Neural cell (in vitro differentiated cells): ENCODE measurements at regions not wholly inside any gene's neighbourhood (a gene's known extent, or its start where the extent isn't known, plus 50 kb on each side); places are given as distances from the start of the nearest gene placed in this dataset.

Source experiments
- H2AFZ ChIP-seq: fragments of 200-600, 300-800 bp; sonication (generic), shearing (Covaris generic); 2 replicates; pipeline ENCODE4 v1.6.0; 2014; ENCODE audit warnings: low read depth, mild to moderate bottlenecking, antibody characterized with exemption, low read length, moderate library complexity
- H3F3A ChIP-seq: fragments of 200-600 bp; shearing (Covaris generic); 2 replicates; pipeline ENCODE4 v1.6.1; 2016; ENCODE audit warnings: mild to moderate bottlenecking, moderate library complexity, mixed read lengths, antibody characterized with exemption, low read length; ENCODE audit not compliant: insufficient read depth, poor library complexity, severe bottlenecking
- H3K27ac ChIP-seq: fragments of 200-600, 300-800 bp; sonication (generic), shearing (Covaris generic); 2 replicates; pipeline ENCODE4 v1.5.1; 2014; ENCODE audit warnings: mild to moderate bottlenecking, low read length, moderate library complexity
- H3K27me3 ChIP-seq: fragments of 300-800, 200-600 bp; sonication (generic), shearing (Covaris generic); 2 replicates; pipeline ENCODE4 v1.6.0; 2014; ENCODE audit warnings: mild to moderate bottlenecking, low read depth, low read length, moderate library complexity; ENCODE audit not compliant: insufficient read depth
- H3K36me3 ChIP-seq: fragments of 300-800, 200-600 bp; sonication (generic), shearing (Covaris generic); 2 replicates; pipeline ENCODE4 v1.5.1; 2014; ENCODE audit warnings: mild to moderate bottlenecking, antibody characterized with exemption, low read length, moderate library complexity; ENCODE audit not compliant: insufficient read depth
- H3K4me2 ChIP-seq: fragments of 300-800, 200-600 bp; sonication (generic), shearing (Covaris generic); 2 replicates; pipeline ENCODE4 v1.6.0; 2014; ENCODE audit warnings: mild to moderate bottlenecking, low read length
- H3K4me3 ChIP-seq: fragments of 300-800, 200-600 bp; sonication (generic), shearing (Covaris generic); 2 replicates; pipeline ENCODE4 v1.5.1; 2014; ENCODE audit warnings: mild to moderate bottlenecking, low read length, moderate library complexity
- H3K79me2 ChIP-seq: fragments of 200-600 bp; shearing (Covaris generic); replicated peaks from 2 replicates; pipeline ENCODE4 v1.6.0; 2014; ENCODE audit warnings: mild to moderate bottlenecking, low read length, moderate library complexity; ENCODE audit not compliant: insufficient read depth
- H3K9ac ChIP-seq: fragments of 300-800, 200-600 bp; sonication (generic), shearing (Covaris generic); 2 replicates; pipeline ENCODE4 v1.6.1; 2016; ENCODE audit warnings: mild to moderate bottlenecking, low read length, mixed read lengths
- H3K9me2 ChIP-seq: fragments of 200-600 bp; shearing (Covaris generic); 2 replicates; pipeline ENCODE4 v1.6.1; 2016; ENCODE audit warnings: mild to moderate bottlenecking, low read length, mixed read lengths; ENCODE audit not compliant: insufficient read depth
- H3K9me3 ChIP-seq: fragments of 200-600, 300-800 bp; sonication (generic), shearing (Covaris generic); 2 replicates; pipeline ENCODE4 v1.6.1; 2016; ENCODE audit warnings: mild to moderate bottlenecking, mixed run types, low read length, moderate library complexity, mixed read lengths
- H4K20me1 ChIP-seq: fragments of 200-600 bp; shearing (Covaris generic); 2 replicates; pipeline ENCODE4 v1.6.1; 2016; ENCODE audit warnings: mild to moderate bottlenecking, mixed run types; ENCODE audit not compliant: insufficient read depth
- CTCF ChIP-seq: fragments of 450-650 bp; IDR thresholded peaks from 2 replicates; pipeline ENCODE4 v1.5.1; 2014; ENCODE audit warnings: antibody characterized with exemption, mild to moderate bottlenecking, moderate library complexity; ENCODE audit not compliant: poor library complexity, severe bottlenecking
- EP300 ChIP-seq: fragments of 450-650 bp; conservative IDR thresholded peaks from 2 replicates; pipeline ENCODE4 v1.6.1; 2014; ENCODE audit warnings: antibody characterized with exemption, mild to moderate bottlenecking, moderate library complexity; ENCODE audit not compliant: poor library complexity, severe bottlenecking
- EZH2 ChIP-seq: fragments of 200-600, 300-800 bp; shearing (Covaris generic), sonication (generic); IDR thresholded peaks from 2 replicates; pipeline ENCODE4 v1.6.1; 2014; ENCODE audit warnings: antibody characterized with exemption, low read length, borderline replicate concordance, mild to moderate bottlenecking; ENCODE audit not compliant: insufficient read depth, poor library complexity, severe bottlenecking
- MXI1 ChIP-seq: fragments of 450-650 bp; conservative IDR thresholded peaks from 2 replicates; pipeline ENCODE4 v1.6.1; 2014; ENCODE audit warnings: antibody characterized with exemption, mild to moderate bottlenecking; ENCODE audit not compliant: poor library complexity, severe bottlenecking
- POLR2AphosphoS5 ChIP-seq: IDR thresholded peaks from 2 replicates; pipeline ENCODE4 v1.6.1; 2012
- RAD21 ChIP-seq: fragments of 450-650 bp; conservative IDR thresholded peaks from 2 replicates; pipeline ENCODE4 v1.6.1; 2014; ENCODE audit warnings: antibody characterized with exemption, mild to moderate bottlenecking, moderate library complexity
- REST ChIP-seq: IDR thresholded peaks from 2 replicates; pipeline ENCODE4 v1.6.1; 2012; ENCODE audit warnings: borderline replicate concordance
- SMC3 ChIP-seq: fragments of 450-650 bp; conservative IDR thresholded peaks from 2 replicates; pipeline ENCODE4 v1.6.1; 2014; ENCODE audit warnings: antibody characterized with exemption, mild to moderate bottlenecking, moderate library complexity; ENCODE audit not compliant: poor library complexity
- TAF1 ChIP-seq: IDR thresholded peaks from 2 replicates; pipeline ENCODE4 v1.6.1; 2012; ENCODE audit warnings: low read depth

- Histone ChIP-seq H3K27ac (no peak overlapping the region), H3K9me3 (no peaks in the 10 kb centered on the region), H4K20me1 (no peaks in the 10 kb centered on the region), H2AFZ (no peak overlapping the region), H3K27me3 (no peaks in the 10 kb centered on the region), H3K79me2 (no peaks in the 10 kb centered on the region), H3K9ac (no peak overlapping the region), H3K4me2 (no peak overlapping the region), H3K36me3 (no peaks in the 10 kb centered on the region), H3K9me2 (no peaks in the 10 kb centered on the region), H3K4me3 (no peak overlapping the region), H3F3A (no peaks in the 10 kb centered on the region)
- TF ChIP-seq MXI1 (no peak), CTCF (no peak), REST (no peak), RAD21 (no peak), EP300 (no peak), EZH2 (no peak)
Observed at GRCh38 chr4:148883435-148883834, 441.2 kb upstream of the NR3C2 start.

- H3K79me2 ChIP-seq: no peaks in the 10 kb centered on the region
- H3K27me3 ChIP-seq: no peaks in the 10 kb centered on the region
- no peak overlapping the region for H3K4me3 ChIP-seq
- TF ChIP-seq CTCF (no peak), EZH2 (no peak), REST (no peak), RAD21 (no peak), TAF1 (no peak), MXI1 (no peak), POLR2AphosphoS5 (no peak), EP300 (no peak), SMC3 (no peak)
- no peak overlapping the region for H2AFZ ChIP-seq
- no peaks in the 10 kb centered on the region for H3K9me2 ChIP-seq
- no peaks in the 10 kb centered on the region for H3K36me3 ChIP-seq
- no peak overlapping the region for H3K4me2 ChIP-seq
- H3F3A ChIP-seq: no peaks in the 10 kb centered on the region
- no peak overlapping the region for H3K27ac ChIP-seq
- H3K9me3 ChIP-seq: no peaks in the 10 kb centered on the region
- no peak overlapping the region for H3K9ac ChIP-seq
- H4K20me1 ChIP-seq: no peaks in the 10 kb centered on the region
Observed at GRCh38 chr4:148881860-148882643, 439.8 kb upstream of the NR3C2 start.
